GM21786 (cell line): ENCODE measurements at regions not wholly inside any gene's neighbourhood (a gene's known extent, or its start where the extent isn't known, plus 50 kb on each side); places are given as distances from the start of the nearest gene placed in this dataset.
"Not testable (repeated sequence)": the region's sequence is repeated elsewhere in the genome, so short reads cannot be mapped to it uniquely, and the experiment has no call there.

Experiments
- ATAC-seq: cut with Tn5 transposase; IDR thresholded peaks from one replicate; pipeline ENCODE4 v1.9.1; 2021; ENCODE audit not compliant: unreplicated experiment

- ATAC-seq, result no peak
Observed at GRCh38 chr1:99361406-99361805, 97.1 kb downstream of the PLPPR4 start.

GRCh38 chr1:99363531-99363930 lies 99.2 kb downstream of the PLPPR4 start:
- ATAC-seq, result no peak

DNA sequence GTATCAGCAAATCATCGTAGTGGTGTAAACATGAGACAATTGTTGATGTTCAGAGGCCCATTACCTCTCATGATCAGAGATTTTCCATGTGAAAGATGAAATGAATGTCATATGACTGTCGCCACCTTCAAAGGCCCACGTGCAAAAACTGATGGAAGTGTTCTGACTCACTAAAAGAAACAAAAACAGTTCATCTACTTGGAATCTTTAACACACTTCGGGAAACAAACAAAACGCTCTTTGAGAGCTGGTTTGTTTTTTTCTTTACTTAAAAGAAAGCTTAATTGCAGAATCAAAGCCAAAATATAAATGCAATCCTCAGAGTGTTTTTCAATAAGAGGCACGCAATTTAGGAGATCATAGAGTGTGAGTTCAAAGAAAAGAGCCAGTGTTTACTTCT lies 100.8 kb downstream of the PLPPR4 start:
- no peak for ATAC-seq

DNA sequence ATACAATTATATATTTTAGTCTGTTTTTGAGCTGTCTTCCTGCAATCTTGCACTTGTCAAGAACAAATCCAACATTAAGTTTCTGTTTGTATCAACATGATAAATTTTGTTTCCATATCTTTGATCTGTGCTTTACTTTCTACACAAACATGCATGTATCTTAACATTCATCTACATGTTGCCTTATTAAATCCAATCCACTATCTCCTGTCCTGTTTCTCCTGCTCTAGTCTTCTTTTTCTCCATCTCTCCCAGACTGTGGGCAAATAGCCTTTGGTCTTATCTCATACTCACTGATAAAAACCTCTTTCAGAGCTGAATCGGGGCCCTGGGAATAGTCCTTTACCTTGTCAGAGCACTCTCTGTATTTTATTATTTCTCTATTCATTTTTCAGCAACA lies 101.3 kb downstream of the PLPPR4 start:
- ATAC-seq, result no peak

- no peak for ATAC-seq
Observed at GRCh38 chr1:99369154-99369553, 104.9 kb downstream of the PLPPR4 start.

- no peak for ATAC-seq
Observed at GRCh38 chr1:99370476-99370875, 106.2 kb downstream of the PLPPR4 start.

GRCh38 chr1:99371413-99371812 lies 107.1 kb downstream of the PLPPR4 start:
- no peak for ATAC-seq

GRCh38 chr1:99374109-99374508 lies 109.8 kb downstream of the PLPPR4 start:
- ATAC-seq, result no peak

DNA sequence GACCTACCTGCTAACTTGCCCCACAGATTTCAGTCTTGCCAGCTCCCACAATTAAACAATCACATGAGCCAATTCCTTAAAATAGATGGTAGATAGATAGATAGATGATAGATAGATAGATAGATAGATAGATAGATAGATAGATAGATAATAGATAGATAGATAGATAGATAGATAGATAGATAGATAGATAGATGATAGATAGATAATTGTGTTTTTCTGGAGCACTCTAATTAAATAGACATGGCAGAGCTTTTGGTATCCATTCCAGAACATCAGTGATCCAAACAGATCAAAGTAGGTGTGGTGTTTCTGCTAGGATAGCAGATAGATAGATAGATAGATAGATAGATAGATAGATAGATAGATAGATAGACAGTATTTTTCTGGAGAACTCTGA lies 110.4 kb downstream of the PLPPR4 start:
- not testable (repeated sequence) for ATAC-seq

- ATAC-seq, result no peak
Observed at GRCh38 chr1:99384021-99384420, 119.7 kb downstream of the PLPPR4 start.

- ATAC-seq, result no peak
Observed at GRCh38 chr1:99385852-99386251, 121.6 kb downstream of the PLPPR4 start.

DNA sequence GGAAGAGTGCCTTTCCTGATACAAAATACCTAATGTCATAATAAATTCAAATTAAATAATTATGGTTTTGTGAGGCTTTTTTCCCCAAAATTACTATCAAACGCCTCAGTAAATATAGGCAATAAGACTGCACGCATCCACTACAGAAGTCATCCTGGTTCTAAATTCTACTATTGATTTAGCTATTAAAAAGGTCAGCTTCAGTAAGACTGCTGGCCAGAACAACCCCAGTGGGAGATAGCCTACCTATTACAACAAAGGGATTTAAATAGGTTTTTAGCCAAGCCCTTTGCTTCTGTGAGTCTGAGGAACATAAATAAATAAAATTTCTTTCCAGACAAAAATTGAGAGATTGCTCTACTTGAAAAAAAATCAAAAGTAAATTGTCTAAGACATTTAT lies 132.1 kb downstream of the PLPPR4 start:
- ATAC-seq, result no peak

DNA sequence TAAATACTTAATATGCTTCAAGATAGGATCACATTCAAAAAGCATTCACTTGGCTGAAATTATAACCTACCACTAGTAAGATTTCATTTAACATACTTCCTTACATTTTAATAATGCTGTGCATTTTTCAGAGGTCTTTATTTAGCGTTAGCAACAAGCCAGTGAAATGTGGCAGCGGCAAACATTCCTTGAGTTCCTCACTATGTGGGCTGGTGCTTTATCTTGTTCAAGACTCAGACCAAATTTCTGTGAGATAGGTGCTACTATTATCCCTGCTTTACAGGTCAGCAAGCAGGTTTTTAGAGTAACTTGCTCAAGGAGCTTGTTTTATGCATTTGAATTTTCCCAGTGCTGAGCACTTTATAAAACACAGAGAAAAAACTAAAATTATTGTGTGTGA lies 132.7 kb downstream of the PLPPR4 start:
- no peak for ATAC-seq

DNA sequence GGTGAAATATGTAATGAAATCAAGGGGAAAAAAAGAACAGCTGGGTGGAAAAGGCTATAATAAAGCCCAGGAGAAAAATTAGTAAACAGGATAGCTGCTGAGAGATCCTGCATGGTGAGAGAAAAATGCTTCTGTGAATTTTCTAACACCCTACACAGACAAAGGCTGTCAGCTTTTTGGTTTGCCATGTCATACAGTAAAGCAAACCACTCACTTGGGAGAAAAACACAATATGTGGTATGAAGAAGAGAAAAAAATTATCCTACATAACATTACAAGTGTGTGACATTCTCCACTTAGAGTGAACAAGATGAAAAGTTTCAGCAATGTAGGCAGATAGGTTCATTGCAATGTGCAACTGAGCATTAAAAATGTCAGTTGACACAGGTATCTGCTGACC lies 133.6 kb downstream of the PLPPR4 start:
- no peak for ATAC-seq

GRCh38 chr1:99401556-99401955 lies 137.3 kb downstream of the PLPPR4 start:
- ATAC-seq, result not testable (repeated sequence)

GRCh38 chr1:99404399-99404798 lies 140.1 kb downstream of the PLPPR4 start:
- ATAC-seq, result not testable (repeated sequence)

DNA sequence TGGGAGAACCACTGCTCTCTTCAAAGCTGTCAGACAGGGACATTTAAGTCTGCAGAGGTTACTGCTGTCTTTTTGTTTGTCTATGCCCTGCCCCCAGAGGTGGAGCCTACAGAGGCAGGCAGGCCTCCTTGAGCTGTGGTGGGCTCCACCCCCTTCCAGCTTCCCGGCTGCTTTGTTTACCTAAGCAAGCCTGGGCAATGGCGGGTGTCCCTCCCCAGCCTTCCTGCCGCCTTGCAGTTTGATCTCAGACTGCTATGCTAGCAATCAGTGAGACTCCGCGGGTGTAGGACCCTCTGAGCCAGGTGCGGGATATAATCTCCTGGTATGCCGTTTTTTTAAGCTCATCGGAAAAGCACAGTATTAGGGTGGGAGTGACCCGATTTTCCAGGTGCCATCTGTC lies 141.0 kb downstream of the PLPPR4 start:
- not testable (repeated sequence) for ATAC-seq

DNA sequence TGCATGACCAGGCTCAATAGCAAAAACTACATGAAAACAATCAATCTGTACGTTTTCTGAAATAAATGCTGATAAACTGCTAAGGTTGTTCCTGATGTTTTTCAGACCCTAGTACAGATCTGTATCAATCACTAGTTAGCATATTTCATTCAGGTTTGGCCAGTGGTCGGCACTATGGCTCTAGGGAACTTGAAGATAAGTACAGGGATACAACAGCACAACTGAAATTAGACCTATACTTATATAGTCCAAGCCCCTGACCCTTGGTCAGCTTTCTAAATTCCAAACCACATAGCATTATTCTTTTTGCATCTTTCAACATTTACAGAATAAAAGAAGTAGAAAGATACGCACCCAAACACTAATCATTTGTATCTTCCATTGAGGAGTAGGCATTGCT lies 142.7 kb downstream of the PLPPR4 start:
- ATAC-seq, result no peak

- no peak for ATAC-seq
Observed at GRCh38 chr1:99424087-99424486, 159.8 kb downstream of the PLPPR4 start.

DNA sequence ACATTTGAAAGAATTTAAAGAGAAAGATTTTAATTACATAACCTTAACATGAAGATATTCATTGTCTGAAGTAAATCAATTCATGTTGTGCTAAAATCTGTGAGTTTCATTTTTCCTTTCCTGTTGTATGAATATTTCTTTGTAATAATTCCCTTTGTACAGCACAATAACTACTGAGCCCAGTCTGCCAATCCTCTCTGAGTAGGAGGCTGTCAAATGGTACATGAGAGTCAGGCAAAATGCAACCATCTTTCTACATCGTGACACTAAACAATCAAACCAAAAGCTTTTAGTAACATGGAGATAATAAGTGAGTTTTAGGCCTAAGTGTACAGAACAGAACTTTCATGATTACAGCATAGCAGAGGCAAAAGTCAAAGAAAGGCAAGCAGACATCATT lies 165.5 kb downstream of the PLPPR4 start:
- no peak for ATAC-seq

- no peak for ATAC-seq
Observed at GRCh38 chr1:99438656-99439230, 174.5 kb downstream of the PLPPR4 start.

GRCh38 chr1:99439433-99440075 lies 175.3 kb downstream of the PLPPR4 start:
- ATAC-seq, result no peak
